GM04503 (cell line): ENCODE measurements at regions not wholly inside any gene's neighbourhood (a gene's known extent, or its start where the extent isn't known, plus 50 kb on each side); places are given as distances from the start of the nearest gene placed in this dataset.

Experiments
- DNase-seq: peaks from one replicate; pipeline ENCODE4 v3.0.0-alpha.2; 2012; ENCODE audit warnings: low read depth

- no peak for DNase-seq
Measured at GRCh38 chr6:111987295-111987694, 66.6 kb upstream of the CCN6 start.

DNA sequence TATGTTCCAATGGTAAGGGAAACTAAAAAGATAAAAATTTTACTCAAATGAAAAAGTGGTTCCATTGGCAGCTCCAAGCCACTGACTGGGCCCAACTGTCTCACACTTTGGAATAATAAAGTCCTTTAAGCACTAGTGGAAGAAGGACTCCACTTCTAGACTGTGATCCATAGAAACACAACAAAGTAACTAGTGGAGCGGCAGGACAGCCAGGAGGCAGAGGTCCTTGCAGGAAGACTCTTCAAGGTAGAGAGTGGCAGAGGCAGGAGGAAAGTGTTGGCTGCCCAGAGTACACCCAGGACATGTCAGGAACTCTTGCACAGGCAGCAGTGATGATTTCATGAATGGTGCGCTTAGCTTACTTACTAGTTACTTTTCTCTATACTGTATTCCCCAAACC lies 65.0 kb upstream of the CCN6 start:
- no peak for DNase-seq

DNA sequence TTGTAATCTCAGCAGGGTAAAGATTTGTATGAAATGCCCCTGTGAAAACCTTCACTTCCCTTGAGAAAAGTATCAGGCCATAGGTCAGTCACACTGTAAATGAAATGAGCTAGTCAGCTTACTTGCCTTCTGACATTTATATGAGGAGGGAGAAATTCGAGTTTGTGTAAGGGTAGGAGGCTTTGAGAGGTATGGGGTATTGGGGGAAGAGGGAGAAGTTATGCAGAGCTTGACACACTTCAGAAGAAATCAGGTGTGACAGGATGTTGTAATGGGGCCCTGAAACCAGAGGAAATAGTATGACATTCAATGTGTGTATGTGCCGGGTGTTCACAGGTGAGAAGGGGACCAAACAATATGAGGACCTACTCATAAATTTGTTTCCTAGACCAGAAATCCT lies 64.2 kb upstream of the CCN6 start:
- DNase-seq = no peak

- no peak for DNase-seq
Measured at GRCh38 chr6:111990214-111990613, 63.7 kb upstream of the CCN6 start.

DNA sequence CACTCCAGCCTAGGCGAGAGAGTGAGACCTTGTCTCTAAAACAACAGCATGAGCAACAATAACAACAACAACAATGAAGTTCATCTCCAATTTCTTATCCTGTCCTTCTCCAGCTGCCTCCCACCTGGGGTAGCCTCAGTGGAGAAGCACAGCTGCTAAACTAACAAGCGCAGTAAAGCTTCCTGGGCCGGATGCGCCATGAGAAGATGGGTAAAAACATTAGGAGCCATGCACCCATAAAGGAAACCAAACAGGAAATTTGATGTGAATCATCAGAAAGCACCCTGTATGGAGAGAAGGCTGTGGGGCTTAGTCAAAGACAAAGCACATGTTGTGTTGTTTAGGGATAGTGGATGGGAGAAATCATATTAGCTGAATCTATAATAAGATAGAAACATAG lies 61.1 kb upstream of the CCN6 start:
- DNase-seq = no peak

- DNase-seq = no peak
Measured at GRCh38 chr6:111993342-111993741, 60.6 kb upstream of the CCN6 start.

DNA sequence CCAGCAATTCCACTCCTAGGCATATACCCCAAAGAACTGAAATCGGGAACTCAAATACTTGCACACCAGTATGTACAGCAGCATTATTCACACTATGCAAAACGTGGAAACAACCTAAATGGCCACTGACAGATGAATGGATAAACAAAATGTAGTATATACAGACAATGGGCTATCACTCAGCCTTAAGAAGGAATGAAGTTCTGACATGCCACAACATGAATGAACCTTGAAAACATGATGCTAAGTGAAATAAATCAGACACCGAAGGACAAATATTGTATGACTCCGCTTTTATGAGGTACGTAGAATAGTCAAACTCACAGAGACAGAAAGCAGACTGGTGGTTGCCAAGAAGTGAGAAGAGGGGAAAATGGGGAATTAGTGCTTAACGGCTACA lies 59.1 kb upstream of the CCN6 start:
- DNase-seq = no peak

DNA sequence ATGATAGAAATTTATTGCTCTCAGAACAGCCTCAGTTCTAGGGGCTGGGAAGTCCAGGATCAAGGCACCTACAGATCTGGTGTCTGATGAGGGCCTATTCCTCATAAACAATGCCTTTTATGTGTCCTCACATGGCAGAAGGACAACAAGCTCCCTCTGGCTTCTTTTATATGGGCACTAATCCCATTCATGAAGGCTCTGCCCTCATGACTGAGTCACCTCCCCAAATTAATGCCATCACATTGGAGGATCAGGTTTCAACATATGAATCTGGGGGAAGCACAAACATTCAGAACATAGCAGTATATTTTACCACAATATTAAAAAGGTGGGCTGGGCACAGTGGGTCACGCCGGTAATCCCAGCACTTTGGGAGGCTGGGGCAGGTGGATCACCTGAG lies 58.5 kb upstream of the CCN6 start:
- DNase-seq = no peak

GRCh38 chr6:111996144-111996865 lies 57.6 kb upstream of the CCN6 start:
- DNase-seq = no peak

DNA sequence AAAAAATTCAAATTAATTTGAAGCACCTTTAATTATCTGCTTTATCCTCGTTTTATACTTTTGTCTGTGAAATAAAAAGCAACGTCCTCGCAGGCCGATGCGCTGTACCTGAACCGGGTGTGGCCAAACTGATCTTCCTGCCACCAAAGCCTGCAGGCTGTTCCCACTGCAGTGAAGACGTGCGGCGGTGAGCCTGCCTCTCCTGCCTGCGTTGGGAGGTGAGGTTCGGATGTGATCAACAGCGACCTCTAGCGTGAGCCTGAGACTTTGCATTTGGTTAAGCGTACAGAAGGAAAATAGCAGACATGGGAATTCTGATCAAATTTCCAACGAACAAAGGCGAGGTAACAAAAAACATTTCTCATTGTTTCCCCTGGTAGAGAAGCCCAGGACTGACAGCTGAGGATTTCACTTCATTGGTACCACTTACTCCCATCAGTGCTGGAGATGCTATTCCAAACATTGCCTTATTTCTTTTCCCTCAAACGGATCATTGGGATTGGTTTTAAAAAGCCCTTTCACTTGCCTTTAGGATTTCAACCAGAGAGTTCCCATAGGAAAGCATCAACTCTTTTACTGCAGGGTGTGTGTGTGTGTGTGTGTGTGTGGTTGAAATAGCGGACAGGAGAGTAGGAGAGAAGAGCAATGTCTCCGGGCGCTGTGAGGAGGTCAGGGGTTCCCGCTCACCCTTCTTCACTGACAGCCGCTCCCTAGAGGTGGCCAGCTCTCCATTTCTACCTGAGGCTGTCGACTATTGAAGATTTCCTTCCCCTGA lies 56.6 kb upstream of the CCN6 start:
- no peak for DNase-seq

- no peak for DNase-seq
Measured at GRCh38 chr6:111997853-111998208, 56.1 kb upstream of the CCN6 start.

DNA sequence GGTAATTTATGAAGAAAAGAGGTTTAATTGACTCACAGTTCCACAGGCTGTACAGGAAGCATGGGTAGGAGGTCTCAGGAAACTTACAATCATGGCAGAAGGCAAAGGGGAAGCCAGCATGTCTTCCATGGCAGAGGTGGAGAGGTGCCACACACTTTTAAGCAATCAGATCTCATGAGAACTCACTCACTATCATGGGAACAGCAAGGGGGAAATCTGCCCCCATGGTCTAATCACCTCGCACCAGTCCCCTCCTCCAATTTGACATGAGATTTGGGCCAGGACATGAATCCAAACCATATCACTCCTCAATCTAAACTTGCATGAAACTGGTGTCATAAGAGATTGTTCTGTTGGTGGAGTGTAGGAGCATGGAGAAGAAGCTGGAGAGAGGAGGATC lies 51.6 kb upstream of the CCN6 start:
- DNase-seq = no peak
